ENCODE measurements at regions not wholly inside any gene's neighbourhood (a gene's known extent, or its start where the extent isn't known, plus 50 kb on each side); places are given as distances from the start of the nearest gene placed in this dataset.

DNA sequence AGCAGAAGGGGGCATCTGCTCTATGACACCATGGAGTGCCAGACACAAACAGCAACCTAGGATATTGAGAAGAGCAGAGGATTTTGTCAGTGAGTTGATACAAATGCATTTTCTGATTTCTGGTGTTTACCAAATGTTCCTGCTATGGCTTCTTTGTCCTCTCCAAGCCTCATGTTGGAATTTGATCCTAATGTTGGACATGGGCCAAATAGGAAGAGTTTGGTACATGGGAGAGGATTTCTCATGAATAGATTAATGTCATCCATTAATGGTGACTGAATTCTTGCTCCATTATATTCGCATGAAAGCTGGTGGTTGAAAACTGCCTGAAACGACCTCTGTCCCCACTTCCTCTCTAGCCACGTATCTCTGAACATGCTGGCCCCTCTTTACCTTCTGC lies 1002.2 kb upstream of the FLRT2 start:
- Histone ChIP-seq H3K4me1 (ENCODE audit: low read length) (peaks cover 9% of the 10 kb centered on the region), H3K9me2 (replicated peaks; ENCODE audit: insufficient read depth, low read length) (0 out of 2 replicates have a peak, but pooled peaks cover 7% of the 10 kb centered on the region), H3K4me3 (ENCODE audit: low read length) (no peak overlapping the region), H3K27ac (ENCODE audit: low read length) (no peak overlapping the region), H4K20me1 (ENCODE audit: insufficient read depth, low read depth, low read length) (no peaks in the 10 kb centered on the region), H3K79me2 (ENCODE audit: low read length) (no peaks in the 10 kb centered on the region), H3K9me3 (ENCODE audit: low read length) (no peaks in the 10 kb centered on the region), H2AFZ (ENCODE audit: low read length) (peak overlapping the region; percentile 15; the same call in 1 of the 2 replicates), H3K9ac (ENCODE audit: low read length) (no peak overlapping the region), H3K4me2 (ENCODE audit: low read depth, low read length, poor library complexity, severe bottlenecking) (no peak overlapping the region), H3K27me3 (ENCODE audit: low read length) (no peaks in the 10 kb centered on the region), H3K36me3 (ENCODE audit: insufficient read depth, low read length) (no peaks in the 10 kb centered on the region)
- no peak for DNase-seq

GRCh38 chr14:84532016-84532415 lies 997.9 kb upstream of the FLRT2 start:
- H3K4me2 ChIP-seq (ENCODE audit: low read depth, low read length, poor library complexity, severe bottlenecking), result no peak overlapping the region
- no peak overlapping the region for H3K9ac ChIP-seq (ENCODE audit: low read length)
- no peaks in the 10 kb centered on the region for H3K79me2 ChIP-seq (ENCODE audit: low read length)
- no peaks in the 10 kb centered on the region for H3K9me2 ChIP-seq (replicated peaks; ENCODE audit: insufficient read depth, low read length)
- H3K36me3 ChIP-seq (ENCODE audit: insufficient read depth, low read length), result no peaks in the 10 kb centered on the region
- no peak for DNase-seq
- peaks cover 25% of the 10 kb centered on the region for H3K4me1 ChIP-seq (ENCODE audit: low read length)
- no peaks in the 10 kb centered on the region for H3K27me3 ChIP-seq (ENCODE audit: low read length)
- no peak overlapping the region for H3K4me3 ChIP-seq (ENCODE audit: low read length)
- H4K20me1 ChIP-seq (ENCODE audit: insufficient read depth, low read depth, low read length), result no peaks in the 10 kb centered on the region
- no peak overlapping the region for H2AFZ ChIP-seq (ENCODE audit: low read length)
- H3K27ac ChIP-seq (ENCODE audit: low read length), result no peak overlapping the region
- H3K9me3 ChIP-seq (ENCODE audit: low read length), result no peaks in the 10 kb centered on the region

- H3K9ac ChIP-seq (ENCODE audit: low read length), result no peak overlapping the region
- no peaks in the 10 kb centered on the region for H3K79me2 ChIP-seq (ENCODE audit: low read length)
These were observed 996.7 kb upstream of the FLRT2 start for GRCh38 chr14:84533181-84533725.

GRCh38 chr14:84533791-84534190 lies 996.2 kb upstream of the FLRT2 start:
- no peak overlapping the region for H3K4me3 ChIP-seq (ENCODE audit: low read length)
- H3K4me1 ChIP-seq (ENCODE audit: low read length), result peaks cover 20% of the 10 kb centered on the region
- no peak overlapping the region for H3K9ac ChIP-seq (ENCODE audit: low read length)
- H3K27me3 ChIP-seq (ENCODE audit: low read length), result no peaks in the 10 kb centered on the region
- DNase-seq, result no peak
- no peaks in the 10 kb centered on the region for H3K79me2 ChIP-seq (ENCODE audit: low read length)
- no peaks in the 10 kb centered on the region for H3K36me3 ChIP-seq (ENCODE audit: insufficient read depth, low read length)
- H3K9me3 ChIP-seq (ENCODE audit: low read length), result no peaks in the 10 kb centered on the region
- no peaks in the 10 kb centered on the region for H3K9me2 ChIP-seq (replicated peaks; ENCODE audit: insufficient read depth, low read length)
- H4K20me1 ChIP-seq (ENCODE audit: insufficient read depth, low read depth, low read length), result no peaks in the 10 kb centered on the region
- H2AFZ ChIP-seq (ENCODE audit: low read length), result no peak overlapping the region
- no peak overlapping the region for H3K4me2 ChIP-seq (ENCODE audit: low read depth, low read length, poor library complexity, severe bottlenecking)
- no peak overlapping the region for H3K27ac ChIP-seq (ENCODE audit: low read length)

More at GRCh38 chr14:84533181-84533725, 996.7 kb upstream of the FLRT2 start:
- no peak overlapping the region for H3K4me3 ChIP-seq (ENCODE audit: low read length)
- no peaks in the 10 kb centered on the region for H3K9me2 ChIP-seq (replicated peaks; ENCODE audit: insufficient read depth, low read length)
- no peaks in the 10 kb centered on the region for H4K20me1 ChIP-seq (ENCODE audit: insufficient read depth, low read depth, low read length)
- H2AFZ ChIP-seq (ENCODE audit: low read length), result no peak overlapping the region
- DNase-seq, result no peak
- H3K36me3 ChIP-seq (ENCODE audit: insufficient read depth, low read length), result no peaks in the 10 kb centered on the region
- no peak overlapping the region for H3K4me2 ChIP-seq (ENCODE audit: low read depth, low read length, poor library complexity, severe bottlenecking)
- peaks cover 20% of the 10 kb centered on the region for H3K4me1 ChIP-seq (ENCODE audit: low read length)
- no peaks in the 10 kb centered on the region for H3K27me3 ChIP-seq (ENCODE audit: low read length)
- H3K9me3 ChIP-seq (ENCODE audit: low read length), result no peaks in the 10 kb centered on the region
- no peak overlapping the region for H3K27ac ChIP-seq (ENCODE audit: low read length)

DNA sequence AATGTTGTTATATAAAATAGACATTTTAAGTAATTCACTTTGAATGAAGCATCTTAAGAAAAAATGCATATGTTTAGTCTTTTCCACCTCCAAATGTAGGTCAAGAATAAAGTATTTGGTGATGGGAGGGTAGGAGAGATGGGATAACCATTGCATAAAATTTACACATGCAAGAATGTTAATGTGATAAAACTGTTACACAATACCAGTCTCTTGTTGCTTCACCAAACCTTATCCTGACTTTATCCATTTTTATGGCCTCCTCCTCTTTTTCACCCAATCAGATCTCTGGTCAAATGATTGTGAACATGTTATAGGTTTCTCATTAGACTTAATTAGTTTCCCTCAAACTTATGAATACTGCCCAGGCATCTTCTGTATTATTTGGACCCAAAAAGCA lies 994.5 kb upstream of the FLRT2 start:
- H3K4me2 ChIP-seq (ENCODE audit: low read depth, low read length, poor library complexity, severe bottlenecking), result no peak overlapping the region
- H3K4me1 ChIP-seq (ENCODE audit: low read length), result peaks cover 25% of the 10 kb centered on the region
- H3K9ac ChIP-seq (ENCODE audit: low read length), result no peak overlapping the region
- no peak for DNase-seq
- no peaks in the 10 kb centered on the region for H4K20me1 ChIP-seq (ENCODE audit: insufficient read depth, low read depth, low read length)
- no peak overlapping the region for H3K4me3 ChIP-seq (ENCODE audit: low read length)
- H2AFZ ChIP-seq (ENCODE audit: low read length), result no peak overlapping the region
- H3K79me2 ChIP-seq (ENCODE audit: low read length), result no peaks in the 10 kb centered on the region
- no peaks in the 10 kb centered on the region for H3K9me2 ChIP-seq (replicated peaks; ENCODE audit: insufficient read depth, low read length)
- no peaks in the 10 kb centered on the region for H3K9me3 ChIP-seq (ENCODE audit: low read length)
- no peaks in the 10 kb centered on the region for H3K27me3 ChIP-seq (ENCODE audit: low read length)
- H3K27ac ChIP-seq (ENCODE audit: low read length), result no peak overlapping the region
- no peaks in the 10 kb centered on the region for H3K36me3 ChIP-seq (ENCODE audit: insufficient read depth, low read length)

DNA sequence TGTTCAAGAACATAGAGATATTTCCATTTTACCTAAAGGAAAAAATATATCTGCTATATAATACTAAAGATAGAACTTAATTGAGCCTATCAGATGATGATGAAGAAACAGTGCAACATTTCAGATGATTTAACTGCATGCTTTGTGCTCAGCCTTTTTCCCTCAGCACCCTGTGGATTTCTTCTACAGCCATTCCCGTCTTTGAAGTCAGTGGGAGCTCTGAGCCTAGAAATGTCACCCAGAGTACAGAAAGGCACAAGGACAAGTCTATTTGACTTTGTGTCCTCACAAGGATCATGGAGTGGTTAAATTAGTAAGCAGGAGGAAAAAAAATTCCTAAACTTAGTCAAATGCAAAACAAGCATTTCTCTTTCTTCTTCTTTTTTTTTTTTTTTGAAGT lies 994.0 kb upstream of the FLRT2 start:
- Histone ChIP-seq H3K27me3 (ENCODE audit: low read length) (no peaks in the 10 kb centered on the region), H3K79me2 (ENCODE audit: low read length) (no peaks in the 10 kb centered on the region), H2AFZ (ENCODE audit: low read length) (peak overlapping the region; percentile 37; the same call in 1 of the 2 replicates), H3K9me2 (replicated peaks; ENCODE audit: insufficient read depth, low read length) (no peaks in the 10 kb centered on the region), H3K9ac (ENCODE audit: low read length) (no peak overlapping the region), H3K36me3 (ENCODE audit: insufficient read depth, low read length) (no peaks in the 10 kb centered on the region), H3K4me1 (ENCODE audit: low read length) (peaks cover 30% of the 10 kb centered on the region), H4K20me1 (ENCODE audit: insufficient read depth, low read depth, low read length) (no peaks in the 10 kb centered on the region), H3K4me2 (ENCODE audit: low read depth, low read length, poor library complexity, severe bottlenecking) (peak overlapping the region; percentile 34), H3K27ac (ENCODE audit: low read length) (no peak overlapping the region), H3K4me3 (ENCODE audit: low read length) (no peak overlapping the region), H3K9me3 (ENCODE audit: low read length) (no peaks in the 10 kb centered on the region)
- peak; percentile 50 for DNase-seq

DNA sequence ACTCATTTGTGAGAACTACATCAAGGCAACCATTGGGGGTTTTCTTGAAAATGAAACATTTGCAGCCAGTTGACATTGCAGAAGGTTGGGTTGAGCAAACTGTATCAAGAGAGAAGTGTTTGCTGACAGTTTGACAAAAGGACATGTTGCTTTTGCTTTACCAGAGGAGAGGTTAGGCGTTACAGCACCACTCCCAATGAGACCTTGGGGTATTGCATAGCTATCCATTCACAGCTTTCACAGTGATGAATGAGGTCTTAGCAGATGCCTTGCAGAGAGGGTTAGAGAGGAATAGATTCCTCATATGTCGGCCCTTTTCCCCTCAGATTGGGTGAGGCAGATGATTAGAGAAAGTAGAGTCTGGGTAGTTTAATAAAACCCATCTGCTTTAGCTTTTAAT lies 988.9 kb upstream of the FLRT2 start:
- Histone ChIP-seq H3K9me2 (replicated peaks; ENCODE audit: insufficient read depth, low read length) (no peaks in the 10 kb centered on the region), H3K27me3 (ENCODE audit: low read length) (no peaks in the 10 kb centered on the region), H4K20me1 (ENCODE audit: insufficient read depth, low read depth, low read length) (no peaks in the 10 kb centered on the region), H3K4me2 (ENCODE audit: low read depth, low read length, poor library complexity, severe bottlenecking) (no peak overlapping the region), H3K9ac (ENCODE audit: low read length) (no peak overlapping the region), H3K79me2 (ENCODE audit: low read length) (no peaks in the 10 kb centered on the region), H3K4me1 (ENCODE audit: low read length) (peaks cover 64% of the 10 kb centered on the region), H2AFZ (ENCODE audit: low read length) (no peak overlapping the region), H3K27ac (ENCODE audit: low read length) (no peak overlapping the region), H3K36me3 (ENCODE audit: insufficient read depth, low read length) (no peaks in the 10 kb centered on the region; the same call in 1 of the 2 replicates), H3K9me3 (ENCODE audit: low read length) (no peaks in the 10 kb centered on the region), H3K4me3 (ENCODE audit: low read length) (no peak overlapping the region; the same call in 1 of the 2 replicates)
- peak; percentile 46 for DNase-seq

DNA sequence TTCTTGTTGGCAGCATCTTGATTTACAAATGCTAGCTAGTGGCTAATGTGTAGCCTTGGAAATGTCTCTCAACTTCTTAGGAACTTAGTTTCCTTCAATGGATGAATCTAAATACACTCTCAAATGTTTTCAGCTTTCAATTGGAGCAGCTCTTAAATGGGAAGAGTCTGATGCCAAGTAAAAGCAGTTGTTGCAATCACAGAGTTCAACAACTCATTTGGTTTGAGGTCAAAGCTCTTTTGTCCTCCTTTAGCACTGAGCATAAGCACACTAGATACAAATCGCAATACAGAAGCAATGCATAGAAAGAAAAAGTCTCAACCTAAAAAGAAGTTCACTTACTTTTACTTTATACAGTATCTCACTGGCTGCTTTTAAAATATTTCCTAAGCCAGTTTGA lies 986.1 kb upstream of the FLRT2 start:
- H3K9ac ChIP-seq (ENCODE audit: low read length), result peak overlapping the region; percentile 54
- no peaks in the 10 kb centered on the region for H3K9me3 ChIP-seq (ENCODE audit: low read length)
- H3K27ac ChIP-seq (ENCODE audit: low read length), result peak overlapping the region; percentile 90
- peak overlapping the region; percentile 63 for H2AFZ ChIP-seq (ENCODE audit: low read length)
- H4K20me1 ChIP-seq (ENCODE audit: insufficient read depth, low read depth, low read length), result no peaks in the 10 kb centered on the region
- H3K36me3 ChIP-seq (ENCODE audit: insufficient read depth, low read length), result no peaks in the 10 kb centered on the region; the same call in 1 of the 2 replicates
- no peaks in the 10 kb centered on the region for H3K79me2 ChIP-seq (ENCODE audit: low read length)
- H3K9me2 ChIP-seq (replicated peaks; ENCODE audit: insufficient read depth, low read length), result no peaks in the 10 kb centered on the region
- peaks cover 76% of the 10 kb centered on the region for H3K4me1 ChIP-seq (ENCODE audit: low read length)
- H3K4me2 ChIP-seq (ENCODE audit: low read depth, low read length, poor library complexity, severe bottlenecking), result peak overlapping the region; percentile 77
- DNase-seq, result peak; percentile 52
- peak overlapping the region; percentile 50 for H3K4me3 ChIP-seq (ENCODE audit: low read length)
- no peaks in the 10 kb centered on the region for H3K27me3 ChIP-seq (ENCODE audit: low read length)
